HG02642 (cell line): ENCODE measurements at regions not wholly inside any gene's neighbourhood (a gene's known extent, or its start where the extent isn't known, plus 50 kb on each side); places are given as distances from the start of the nearest gene placed in this dataset.
"Not testable (repeated sequence)": the region's sequence is repeated elsewhere in the genome, so short reads cannot be mapped to it uniquely, and the experiment has no call there.

Experiments used
- ATAC-seq: cut with Tn5 transposase; IDR thresholded peaks from one replicate; pipeline ENCODE4 v1.9.1; 2021; ENCODE audit warnings: mild to moderate bottlenecking; ENCODE audit not compliant: unreplicated experiment, poor library complexity

- no peak for ATAC-seq
Observed at GRCh38 chr2:186346216-186346615, 139.8 kb upstream of the ZC3H15 start.

DNA sequence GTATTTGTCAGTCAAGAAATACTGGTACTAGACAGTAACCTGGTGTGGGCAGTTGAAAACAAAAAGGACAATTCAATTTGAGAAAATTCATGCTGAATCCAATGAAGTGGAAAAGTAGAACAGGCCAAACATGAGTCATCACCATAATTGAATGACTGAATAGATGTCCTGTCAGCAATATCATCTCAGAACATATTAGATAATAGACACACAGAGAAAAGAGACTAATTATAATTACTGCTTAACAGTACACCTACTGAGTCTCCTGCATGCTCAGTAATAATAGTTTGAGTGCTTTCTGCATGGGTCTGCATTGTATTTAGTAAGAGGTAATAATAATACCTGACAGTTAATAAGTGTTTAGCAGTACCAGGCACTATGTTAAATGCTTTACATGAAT is 138.6 kb upstream of the ZC3H15 start:
- peak; percentile 40 for ATAC-seq

GRCh38 chr2:186348200-186348599 is 137.9 kb upstream of the ZC3H15 start:
- ATAC-seq, result no peak

DNA sequence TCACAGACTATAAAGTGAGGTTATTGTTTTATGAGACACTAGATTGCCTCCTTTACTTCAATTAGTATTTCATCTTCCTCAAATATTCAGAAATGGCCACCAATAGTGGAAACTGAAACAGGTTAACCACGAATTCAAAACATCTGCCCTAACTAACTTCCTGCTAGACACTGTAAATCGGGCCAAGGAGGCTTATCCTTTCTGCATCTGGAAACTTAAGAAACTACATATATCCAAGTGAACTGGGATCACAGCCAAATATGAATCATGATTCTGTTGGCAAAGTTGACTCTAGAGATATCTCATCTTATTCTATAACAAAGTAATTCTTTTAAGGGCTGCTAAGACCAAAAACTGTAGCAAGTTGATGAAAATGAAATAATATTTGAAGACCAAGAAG is 136.6 kb upstream of the ZC3H15 start:
- no peak for ATAC-seq

DNA sequence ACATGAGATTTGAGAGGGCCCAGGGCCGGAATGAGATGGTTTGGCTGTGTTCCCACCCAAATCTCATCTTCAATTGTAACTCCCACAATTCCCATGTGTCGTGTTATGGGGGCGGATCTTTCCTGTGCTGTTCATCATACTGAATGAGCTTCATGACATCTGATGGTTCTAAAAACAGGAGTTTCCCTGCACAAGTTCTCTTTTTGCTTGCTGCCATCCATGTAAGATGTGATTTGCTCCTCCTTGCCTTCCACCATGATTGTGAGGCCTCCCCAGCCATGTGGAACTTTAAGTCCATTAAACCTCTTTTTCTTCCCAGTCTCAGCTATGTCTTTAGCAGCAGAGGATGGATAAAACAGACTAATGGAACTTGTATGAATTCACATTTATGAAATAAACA is 131.9 kb upstream of the ZC3H15 start:
- ATAC-seq, result not testable (repeated sequence)

DNA sequence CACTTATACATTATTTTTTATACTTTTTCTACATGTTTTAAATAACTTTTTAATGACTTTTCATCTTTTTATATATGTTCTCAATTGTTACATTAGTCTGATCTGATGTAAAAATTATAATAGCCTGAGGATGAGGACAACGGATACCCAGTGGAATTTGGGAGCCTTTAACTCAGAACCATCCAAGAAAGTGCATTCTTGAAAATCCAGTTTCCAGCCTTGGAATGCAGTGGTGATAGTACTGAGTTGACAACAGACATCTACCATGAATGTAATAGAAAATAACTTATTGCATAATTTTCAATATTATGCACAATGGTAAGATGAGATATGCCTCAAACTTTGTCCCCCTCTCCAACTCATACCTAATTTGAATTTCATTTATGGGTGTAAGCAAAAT is 120.7 kb upstream of the ZC3H15 start:
- no peak for ATAC-seq

GRCh38 chr2:186379052-186379451 is 107.0 kb upstream of the ZC3H15 start:
- no peak for ATAC-seq

DNA sequence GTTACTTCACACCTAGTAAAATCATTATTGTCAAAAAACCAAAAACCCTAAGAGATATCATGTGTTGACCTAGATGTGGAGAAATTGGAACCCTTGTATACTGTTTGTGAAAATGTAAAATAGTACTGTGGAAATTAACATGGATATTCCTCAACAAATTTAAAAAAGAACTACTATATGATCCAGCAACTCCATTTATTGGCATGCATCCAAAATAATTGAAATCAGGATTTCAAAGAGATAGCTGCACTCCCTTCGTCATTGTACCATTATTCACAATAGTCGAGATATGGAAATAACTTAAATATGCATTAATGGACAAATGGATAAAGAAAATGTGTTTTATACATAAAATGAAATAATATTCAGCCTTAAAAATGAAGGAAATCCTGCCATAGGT is 105.3 kb upstream of the ZC3H15 start:
- no peak for ATAC-seq

DNA sequence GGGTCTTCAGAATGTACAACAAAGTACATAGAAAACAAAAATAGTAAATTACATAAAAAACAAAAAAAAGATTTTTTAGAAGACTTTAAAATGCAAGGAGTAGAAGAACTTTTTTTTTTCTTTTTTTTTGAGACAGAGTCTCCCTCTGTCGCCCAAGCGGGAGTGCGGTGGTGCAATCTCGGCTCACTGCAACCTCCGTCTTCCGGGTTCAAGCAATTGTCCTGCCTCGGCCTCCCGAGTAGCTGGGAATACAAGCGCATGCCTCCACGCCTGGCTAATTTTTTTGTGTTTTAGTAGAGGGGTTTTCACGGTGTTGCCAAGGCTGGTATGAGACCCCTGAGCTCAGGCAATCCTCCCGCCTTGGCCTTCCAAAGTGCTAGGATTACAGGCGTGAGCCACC is 104.5 kb upstream of the ZC3H15 start:
- no peak for ATAC-seq

GRCh38 chr2:186382932-186383331 is 103.1 kb upstream of the ZC3H15 start:
- no peak for ATAC-seq

- ATAC-seq, result no peak
Observed at GRCh38 chr2:186384226-186384625, 101.8 kb upstream of the ZC3H15 start.

- ATAC-seq, result not testable (repeated sequence)
Observed at GRCh38 chr2:186385638-186386201, 100.3 kb upstream of the ZC3H15 start.

DNA sequence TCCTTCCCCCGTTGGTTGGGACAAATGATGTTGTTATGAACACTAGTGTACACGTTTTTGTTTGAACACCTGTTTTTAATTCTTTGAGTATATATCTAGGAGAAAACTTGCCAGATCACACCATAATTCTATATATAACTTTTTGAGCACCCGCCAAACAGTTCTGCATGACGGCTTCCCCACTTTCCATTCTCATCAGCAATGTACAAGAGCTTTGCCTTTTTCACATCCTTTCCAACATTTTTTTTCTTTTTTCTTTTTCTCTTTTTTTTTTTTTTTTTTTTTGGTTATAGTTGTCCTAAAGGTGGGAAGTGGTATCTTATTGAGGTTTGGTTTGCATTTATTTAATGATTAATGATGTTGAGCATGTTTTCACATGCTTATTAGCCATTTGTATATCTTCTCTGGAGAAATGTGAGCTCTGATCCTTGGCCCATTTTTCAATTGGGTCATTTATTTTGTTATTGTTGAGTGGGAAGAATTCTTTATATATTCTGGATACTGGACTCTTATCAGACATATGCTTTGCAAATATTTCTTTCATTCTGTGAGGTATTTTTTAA is 86.9 kb upstream of the ZC3H15 start:
- ATAC-seq, result peak; percentile 60

DNA sequence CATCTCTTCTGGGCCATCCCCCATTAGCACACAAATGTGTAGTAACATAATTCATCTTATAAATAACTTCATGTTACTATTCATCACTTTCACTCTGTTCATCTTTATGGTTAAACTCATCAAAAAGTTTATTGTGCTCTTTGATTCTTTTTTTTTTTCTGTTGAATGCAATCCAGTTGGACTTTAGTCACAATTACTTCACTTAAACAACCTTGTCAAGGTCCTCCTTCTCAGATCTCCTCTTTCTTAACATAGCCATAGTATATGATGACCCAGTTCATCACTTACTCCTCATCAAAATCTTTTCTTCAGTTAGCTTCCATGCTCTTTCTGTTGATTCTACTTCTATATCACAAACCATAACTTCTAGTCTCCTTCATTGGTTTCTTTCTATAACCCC is 80.2 kb upstream of the ZC3H15 start:
- ATAC-seq, result no peak

GRCh38 chr2:186407611-186408010 is 78.4 kb upstream of the ZC3H15 start:
- ATAC-seq, result no peak

- ATAC-seq, result no peak
Observed at GRCh38 chr2:186410802-186411201, 75.3 kb upstream of the ZC3H15 start.

GRCh38 chr2:186422226-186422625 is 63.8 kb upstream of the ZC3H15 start:
- ATAC-seq, result no peak

DNA sequence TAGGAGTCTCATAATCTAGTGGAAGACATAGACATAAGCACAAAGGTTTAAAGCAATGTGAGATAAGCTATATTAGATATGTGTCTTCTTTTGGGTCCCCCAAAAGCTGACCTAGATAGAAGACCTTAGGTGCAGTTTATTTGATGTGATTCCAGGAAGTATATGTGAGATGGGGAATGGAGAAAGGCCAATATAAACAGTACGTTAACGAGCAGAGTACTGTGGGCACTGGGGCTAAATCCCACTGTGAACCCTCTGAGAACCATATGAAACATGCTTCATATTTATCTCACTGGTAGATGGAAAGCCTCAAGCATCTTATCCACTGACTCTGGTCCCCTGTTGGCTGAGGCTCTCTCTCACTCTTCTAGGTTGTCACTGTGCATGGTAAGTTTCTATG is 62.6 kb upstream of the ZC3H15 start:
- ATAC-seq, result no peak

GRCh38 chr2:186424265-186424664 is 61.8 kb upstream of the ZC3H15 start:
- ATAC-seq, result no peak

DNA sequence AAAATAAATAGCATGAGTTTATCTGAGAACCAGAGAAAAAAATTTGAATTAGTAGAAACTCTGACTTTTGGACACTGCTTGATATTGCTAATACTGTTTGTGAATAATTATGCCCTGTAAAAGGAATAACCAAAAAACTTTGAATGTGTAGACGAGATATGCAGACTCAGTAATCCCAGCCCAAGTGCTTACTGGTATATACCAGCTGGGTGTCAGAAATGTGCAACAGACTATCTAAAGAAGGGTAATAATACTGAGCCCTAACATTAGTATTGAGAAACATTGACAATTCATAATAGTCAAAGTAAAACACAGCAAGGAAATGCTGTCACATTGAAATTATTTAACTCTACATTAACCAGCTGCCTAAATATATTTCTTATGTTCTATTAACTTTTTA is 60.5 kb upstream of the ZC3H15 start:
- ATAC-seq, result no peak

- peak; percentile 92 for ATAC-seq
Observed at GRCh38 chr2:186426153-186427016, 59.7 kb upstream of the ZC3H15 start.

DNA sequence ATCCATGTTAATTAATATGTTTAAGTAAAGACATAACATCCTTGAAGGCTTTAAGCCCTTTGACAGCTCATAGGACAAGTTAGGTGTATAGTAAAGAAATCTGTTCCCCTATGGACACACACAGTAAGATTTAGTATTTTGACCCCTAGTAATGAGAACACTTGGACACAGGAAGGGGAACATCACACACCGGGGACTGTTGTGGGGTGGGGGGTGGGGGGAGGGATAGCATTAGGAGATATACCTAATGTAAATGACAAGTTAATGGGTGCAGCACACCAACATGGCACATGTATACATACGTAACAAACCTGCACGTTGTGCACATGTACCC is 59.1 kb upstream of the ZC3H15 start:
- ATAC-seq, result peak; percentile 45
